GM19351 (cell line): ENCODE measurements at regions not wholly inside any gene's neighbourhood (a gene's known extent, or its start where the extent isn't known, plus 50 kb on each side); places are given as distances from the start of the nearest gene placed in this dataset.

Experiments
- ATAC-seq: cut with Tn5 transposase; IDR thresholded peaks from one replicate; pipeline ENCODE4 v1.9.1; 2021; ENCODE audit warnings: mild to moderate bottlenecking, moderate library complexity; ENCODE audit not compliant: unreplicated experiment

DNA sequence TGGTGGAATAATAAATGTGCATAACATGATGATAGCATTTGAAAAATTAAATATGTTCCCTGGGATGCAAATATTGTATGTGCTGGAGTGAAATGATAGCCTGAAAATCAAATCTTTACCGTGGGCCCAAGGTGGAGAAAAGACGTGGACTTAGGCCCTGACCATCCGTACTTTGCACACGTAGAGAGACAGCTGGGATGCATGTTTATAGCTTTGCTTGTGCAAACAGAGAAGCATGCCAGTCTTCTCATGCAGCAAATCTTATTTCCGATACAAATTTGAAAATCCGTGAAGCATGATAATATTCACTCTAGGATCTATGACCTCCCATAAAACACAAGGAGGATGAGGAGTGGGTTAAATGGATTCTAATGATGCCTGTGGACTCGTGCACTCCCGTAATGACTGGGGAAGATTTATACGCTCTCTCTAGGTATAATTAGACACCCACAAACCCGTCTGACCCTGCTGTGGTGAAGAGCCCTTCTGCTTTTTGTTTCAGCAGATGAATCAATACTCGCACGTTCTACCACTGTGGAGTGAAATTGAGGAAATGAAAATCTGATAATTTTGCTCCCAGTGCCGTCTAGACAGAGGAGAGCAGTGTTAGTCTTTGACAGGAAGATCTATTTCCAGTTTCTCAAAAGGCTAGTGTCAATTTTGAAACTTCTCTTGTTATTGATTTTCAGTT lies 810.3 kb upstream of the SALL3 start:
- ATAC-seq, result no peak

DNA sequence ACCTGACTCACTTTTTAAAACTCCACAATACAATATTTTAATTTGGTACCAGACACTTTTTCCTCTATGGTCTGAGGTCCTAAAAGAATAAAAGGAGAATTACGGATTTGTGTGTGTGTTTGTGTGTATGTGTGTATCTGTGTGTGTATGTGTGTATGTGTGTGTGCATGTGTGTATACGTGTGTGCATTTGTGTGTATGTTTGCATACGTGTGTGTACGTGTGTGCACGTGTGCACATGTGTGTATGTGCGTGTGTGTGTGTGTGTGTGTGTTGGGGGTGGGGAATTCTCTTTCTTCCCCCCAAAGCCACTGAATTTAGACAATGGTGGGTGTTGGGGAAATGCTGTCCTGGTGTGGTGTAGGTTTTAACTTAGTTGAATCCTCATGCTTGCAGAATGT lies 807.7 kb upstream of the SALL3 start:
- ATAC-seq, result no peak

DNA sequence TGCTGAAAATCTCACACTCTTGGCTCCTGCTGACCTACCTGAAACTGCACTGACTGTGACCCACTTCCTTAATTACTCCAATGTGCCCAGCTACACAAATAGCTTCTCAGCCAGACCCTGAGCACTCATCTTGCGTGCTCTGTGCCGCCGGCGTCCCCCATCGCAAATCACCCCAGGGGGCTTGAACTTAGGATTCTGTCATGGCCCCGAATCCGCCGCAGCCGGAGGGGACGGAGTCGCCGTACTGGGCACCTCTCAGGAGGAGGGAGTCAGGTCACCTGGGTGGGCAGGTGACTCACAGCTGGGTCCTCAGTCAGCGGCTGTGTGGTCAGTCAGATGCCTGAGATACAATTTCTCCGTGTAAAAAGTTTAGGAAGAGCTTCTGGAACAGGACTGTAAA lies 804.9 kb upstream of the SALL3 start:
- ATAC-seq, result no peak

DNA sequence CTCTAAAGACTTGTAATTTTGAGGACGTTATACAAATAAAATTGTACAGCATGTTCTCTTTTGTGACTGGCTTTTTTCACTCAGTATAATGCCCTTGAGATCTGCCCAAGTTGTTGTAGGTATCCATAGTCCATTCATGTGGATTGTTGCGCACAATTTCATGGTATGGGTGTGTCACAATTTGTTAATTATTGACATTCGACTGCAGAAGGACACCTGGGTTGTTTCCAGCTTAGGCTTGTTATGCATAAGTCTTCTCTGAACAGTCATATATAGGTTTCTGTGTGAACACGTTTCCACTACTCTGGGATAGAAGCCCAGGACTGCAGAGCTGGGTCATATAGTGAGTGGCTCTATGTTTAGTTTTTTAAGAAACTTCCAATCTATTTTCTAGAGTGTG lies 800.8 kb upstream of the SALL3 start:
- ATAC-seq, result no peak

GRCh38 chr18:78180741-78181140 lies 798.9 kb upstream of the SALL3 start:
- ATAC-seq, result no peak

GRCh38 chr18:78183815-78184214 lies 795.8 kb upstream of the SALL3 start:
- ATAC-seq, result no peak

- ATAC-seq, result no peak
Measured at GRCh38 chr18:78191276-78191675, 788.3 kb upstream of the SALL3 start.

GRCh38 chr18:78192054-78192453 lies 787.6 kb upstream of the SALL3 start:
- no peak for ATAC-seq

DNA sequence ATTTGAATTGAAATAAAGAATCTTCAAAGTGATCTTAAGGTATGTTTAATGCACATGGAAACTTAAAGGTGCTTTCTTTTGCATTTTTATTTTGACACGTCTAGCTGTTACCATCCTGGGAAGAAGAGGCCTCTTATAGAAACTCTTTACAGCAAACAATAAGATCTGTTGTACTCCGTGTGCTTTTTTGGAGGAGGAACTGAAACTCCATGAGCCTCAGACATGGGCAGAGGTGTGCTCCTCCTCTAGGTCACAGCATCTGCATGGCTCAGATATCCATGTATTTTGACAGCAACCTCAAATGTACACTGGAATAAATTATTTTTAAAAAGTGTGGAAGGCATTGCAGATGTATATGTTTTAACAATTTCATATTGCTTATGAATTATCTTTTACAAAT lies 783.3 kb upstream of the SALL3 start:
- ATAC-seq, result no peak

DNA sequence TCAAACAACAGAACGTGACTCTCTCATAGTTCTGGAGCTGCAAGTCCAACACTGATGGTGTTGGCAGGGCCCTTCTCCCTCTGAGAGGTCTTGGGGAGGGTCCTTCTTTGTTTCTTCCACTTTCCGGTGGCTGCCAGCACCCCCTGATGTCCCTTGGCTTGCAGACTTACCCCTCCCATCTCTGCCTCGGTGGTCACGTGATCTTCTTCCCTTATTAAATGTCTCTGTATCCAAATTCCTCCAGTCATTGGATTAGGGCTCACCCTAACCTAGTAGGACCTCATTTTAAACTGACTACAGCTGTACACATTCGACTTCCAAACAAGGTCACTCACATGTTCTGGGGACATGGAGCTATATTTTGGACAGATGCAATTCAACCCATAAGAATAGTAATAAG lies 780.6 kb upstream of the SALL3 start:
- ATAC-seq, result no peak

GRCh38 chr18:78199611-78200010 lies 780.0 kb upstream of the SALL3 start:
- ATAC-seq, result no peak

- ATAC-seq, result no peak
Measured at GRCh38 chr18:78207942-78208341, 771.7 kb upstream of the SALL3 start.

- ATAC-seq, result no peak
Measured at GRCh38 chr18:78208461-78208860, 771.2 kb upstream of the SALL3 start.

DNA sequence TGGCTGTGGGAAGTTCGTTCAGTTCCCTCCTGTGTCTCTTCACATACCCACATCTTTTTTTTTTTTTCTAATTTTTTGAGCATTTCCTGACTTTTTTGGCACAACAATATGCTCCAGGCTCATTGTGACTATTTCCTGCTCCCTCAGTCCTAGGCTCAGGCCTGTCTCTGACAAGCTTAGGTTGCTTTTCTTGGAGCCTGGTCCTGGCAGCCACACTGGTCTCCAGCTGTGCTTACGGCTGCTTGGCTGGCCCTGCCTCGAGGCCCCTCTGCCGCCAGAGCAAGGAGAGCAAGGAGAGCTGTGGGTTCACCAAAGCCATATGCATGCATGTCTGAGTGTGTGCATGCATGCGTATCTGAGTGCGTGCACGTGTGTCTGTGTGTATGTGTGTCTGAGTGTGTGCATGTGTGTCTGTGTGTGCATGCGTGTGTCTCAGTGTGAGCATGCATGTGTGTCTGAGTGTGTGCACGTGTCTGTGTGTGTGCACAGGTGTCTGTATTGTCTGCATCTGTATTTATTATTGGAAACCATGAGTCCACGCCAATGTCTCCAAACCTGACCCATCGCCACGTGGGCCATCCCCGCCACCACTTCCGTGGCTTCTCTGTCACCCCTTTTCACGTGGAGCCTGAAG lies 766.1 kb upstream of the SALL3 start:
- ATAC-seq, result no peak

DNA sequence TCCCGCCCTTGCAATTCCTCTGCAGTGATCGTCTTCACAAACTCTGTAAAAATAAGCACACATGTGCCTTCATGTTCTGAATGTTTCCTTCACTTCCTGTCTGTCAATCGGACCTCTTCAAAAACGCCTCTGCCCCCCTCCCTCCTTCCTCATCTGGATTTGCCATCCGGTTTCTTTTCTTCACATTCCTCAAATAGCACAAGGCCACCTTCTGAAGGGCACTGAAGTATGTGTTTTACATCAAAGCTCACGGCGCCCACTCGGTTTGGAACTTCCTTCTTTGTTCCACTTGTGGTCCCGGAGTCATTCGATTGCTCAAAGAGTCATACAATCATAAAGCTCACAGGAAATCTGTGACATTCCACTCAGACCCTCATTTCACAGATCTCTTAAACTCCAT lies 758.1 kb upstream of the SALL3 start:
- no peak for ATAC-seq

DNA sequence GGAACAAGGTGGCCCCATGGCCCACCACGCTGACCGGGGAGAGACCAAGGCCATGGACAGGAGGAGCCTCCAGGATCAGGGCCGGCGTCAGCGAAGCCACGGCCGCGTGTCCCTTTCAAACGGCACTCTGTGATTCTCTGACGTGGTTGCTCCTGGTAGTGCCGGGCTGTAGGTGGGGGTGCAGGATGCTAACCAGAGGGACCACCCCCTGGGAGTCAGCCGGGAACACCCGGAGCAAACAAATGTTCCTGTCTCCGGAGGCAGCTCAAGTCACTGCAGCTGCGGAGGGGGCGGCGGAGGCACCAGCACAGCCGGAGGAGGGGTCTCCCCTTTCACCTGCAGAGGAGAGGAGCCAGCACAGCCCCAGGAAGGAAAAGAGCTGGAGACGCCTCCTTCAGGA lies 750.6 kb upstream of the SALL3 start:
- ATAC-seq, result no peak

- no peak for ATAC-seq
Measured at GRCh38 chr18:78230911-78231310, 748.7 kb upstream of the SALL3 start.

GRCh38 chr18:78232196-78232595 lies 747.4 kb upstream of the SALL3 start:
- ATAC-seq, result no peak

- ATAC-seq, result no peak
Measured at GRCh38 chr18:78237864-78238263, 741.8 kb upstream of the SALL3 start.

DNA sequence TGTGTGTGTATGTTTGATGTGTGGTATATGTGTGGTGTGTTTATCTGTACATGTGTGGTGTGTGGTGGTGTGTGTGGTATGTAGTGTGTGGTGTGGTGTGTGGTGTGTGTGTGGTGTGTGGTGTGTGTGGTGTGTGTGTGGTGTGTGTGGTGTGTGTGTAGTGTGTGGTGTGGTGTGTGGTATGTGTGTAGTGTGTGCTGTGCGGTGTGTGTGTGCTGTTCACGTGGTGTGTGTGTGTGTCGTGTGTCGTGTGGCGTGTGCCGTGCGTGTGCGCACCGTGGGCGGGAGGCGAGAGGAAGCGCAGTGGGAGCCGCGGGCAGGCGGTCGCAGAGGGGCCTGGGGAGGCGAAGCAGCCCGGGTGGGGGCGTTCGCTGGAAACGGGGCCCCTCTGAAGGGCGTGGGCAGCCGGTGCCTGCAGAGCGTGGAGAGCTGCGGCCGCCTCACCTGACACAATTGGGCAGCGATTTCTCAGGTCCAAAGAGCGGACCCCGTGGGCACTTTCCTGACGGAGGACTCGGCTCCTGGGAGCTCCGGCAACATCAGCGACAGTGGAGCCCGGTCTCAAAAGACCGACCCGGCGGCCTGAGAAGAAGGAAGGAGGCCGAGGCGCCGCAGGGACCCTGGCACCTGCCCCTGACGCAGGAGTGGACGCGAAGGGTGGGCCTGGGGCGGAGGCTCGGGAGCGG lies 741.1 kb upstream of the SALL3 start:
- ATAC-seq, result no peak

GRCh38 chr18:78239090-78239457 lies 740.5 kb upstream of the SALL3 start:
- no peak for ATAC-seq

DNA sequence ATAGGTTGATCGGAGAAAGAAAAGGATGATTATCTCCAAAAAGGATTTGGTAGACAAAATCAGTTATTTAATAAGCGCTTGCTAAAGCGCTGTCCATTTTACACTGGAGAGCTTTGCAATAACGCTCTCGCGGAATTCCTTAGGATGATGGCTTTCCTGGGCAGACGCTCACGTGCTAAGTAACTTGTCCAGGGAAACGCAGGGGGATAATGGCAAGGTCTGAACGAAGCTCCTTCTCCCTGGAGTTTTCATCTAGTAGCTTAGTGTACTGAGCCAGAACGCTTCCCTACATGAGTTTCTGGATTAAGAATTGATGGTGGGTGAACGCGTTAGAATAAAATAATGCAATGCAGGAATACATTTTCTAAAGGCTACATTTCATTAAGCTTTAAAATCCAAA lies 739.5 kb upstream of the SALL3 start:
- ATAC-seq, result no peak
